HG03378 (cell line): ENCODE measurements at regions not wholly inside any gene's neighbourhood (a gene's known extent, or its start where the extent isn't known, plus 50 kb on each side); places are given as distances from the start of the nearest gene placed in this dataset.

ENCODE experiments used
- ATAC-seq: cut with Tn5 transposase; IDR thresholded peaks from one replicate; pipeline ENCODE4 v1.9.1; 2021; ENCODE audit warnings: mild to moderate bottlenecking, moderate library complexity; ENCODE audit not compliant: unreplicated experiment

GRCh38 chr4:149135062-149135461 lies 680.6 kb downstream of the IQCM start:
- ATAC-seq, result no peak

- ATAC-seq, result no peak
These were observed 678.8 kb upstream of the NR3C2 start for GRCh38 chr4:149121023-149121404.

GRCh38 chr4:149120331-149121022 lies 678.3 kb upstream of the NR3C2 start:
- ATAC-seq, result no peak

- ATAC-seq, result no peak
These were observed 674.6 kb upstream of the NR3C2 start for GRCh38 chr4:149116806-149117205.

- ATAC-seq, result no peak
These were observed 671.7 kb upstream of the NR3C2 start for GRCh38 chr4:149113804-149114430.

- no peak for ATAC-seq
These were observed 669.9 kb upstream of the NR3C2 start for GRCh38 chr4:149112109-149112508.

- ATAC-seq, result no peak
These were observed 668.3 kb upstream of the NR3C2 start for GRCh38 chr4:149110481-149110880.

- no peak for ATAC-seq
These were observed 666.4 kb upstream of the NR3C2 start for GRCh38 chr4:149108626-149109025.

GRCh38 chr4:149102765-149103164 lies 660.6 kb upstream of the NR3C2 start:
- no peak for ATAC-seq

GRCh38 chr4:149101649-149102048 lies 659.4 kb upstream of the NR3C2 start:
- no peak for ATAC-seq

GRCh38 chr4:149095811-149096210 lies 653.6 kb upstream of the NR3C2 start:
- no peak for ATAC-seq

GRCh38 chr4:149095001-149095400 lies 652.8 kb upstream of the NR3C2 start:
- no peak for ATAC-seq

GRCh38 chr4:149084144-149084543 lies 641.9 kb upstream of the NR3C2 start:
- ATAC-seq, result no peak

- ATAC-seq, result no peak
These were observed 635.0 kb upstream of the NR3C2 start for GRCh38 chr4:149077181-149077580.

GRCh38 chr4:149076401-149076800 lies 634.2 kb upstream of the NR3C2 start:
- ATAC-seq, result no peak

GRCh38 chr4:149072384-149072783 lies 630.2 kb upstream of the NR3C2 start:
- no peak for ATAC-seq

- ATAC-seq, result no peak
These were observed 623.5 kb upstream of the NR3C2 start for GRCh38 chr4:149065753-149066152.

- no peak for ATAC-seq
These were observed 620.8 kb upstream of the NR3C2 start for GRCh38 chr4:149062997-149063396.

- no peak for ATAC-seq
These were observed 615.4 kb upstream of the NR3C2 start for GRCh38 chr4:149057594-149057993.

- ATAC-seq, result no peak
These were observed 614.4 kb upstream of the NR3C2 start for GRCh38 chr4:149056615-149057014.

GRCh38 chr4:149055624-149056023 lies 613.4 kb upstream of the NR3C2 start:
- ATAC-seq, result no peak

- no peak for ATAC-seq
These were observed 608.6 kb upstream of the NR3C2 start for GRCh38 chr4:149050840-149051239.
